ENCODE measurements at regions not wholly inside any gene's neighbourhood (a gene's known extent, or its start where the extent isn't known, plus 50 kb on each side); places are given as distances from the start of the nearest gene placed in this dataset.

- Histone ChIP-seq H3K27me3 (replicated peaks in 2 of 5; ENCODE audit: control insufficient read depth in 4 of 5, insufficient read depth in 5 of 5, low read length in 4 of 5) (no peaks in the 10 kb centered on the region), H3K27ac (ENCODE audit: insufficient read depth in 1 of 2, low read depth in 1 of 2, low read length in 2 of 2, poor library complexity in 1 of 2, severe bottlenecking in 2 of 2) (no peak overlapping the region), H3K36me3 (ENCODE audit: control insufficient read depth in 4 of 4, insufficient read depth in 4 of 4, low read length in 3 of 4) (no peaks in the 10 kb centered on the region), H3K4me1 (ENCODE audit: control extremely low read depth in 1 of 4, control insufficient read depth in 4 of 4, insufficient read depth in 4 of 4, low read length in 3 of 4) (no peaks in the 10 kb centered on the region), H3K9me3 (ENCODE audit: control extremely low read depth in 1 of 5, control insufficient read depth in 4 of 5, insufficient read depth in 2 of 5, low read depth in 1 of 5, low read length in 4 of 5) (no peaks in the 10 kb centered on the region), H3K4me3 (ENCODE audit: control insufficient read depth in 1 of 7, extremely low read depth in 1 of 7, insufficient read depth in 4 of 7, low read depth in 2 of 7, low read length in 6 of 7) (no peak overlapping the region)
- CTCF ChIA-PET: interaction anchor here (0.6 kb wide), 2 partner anchors 184 to 888 kb away, joined by 3 read pairs; no protein-coding TSS in a partner anchor
- WGBS (ENCODE audit: insufficient coverage): no CpG with 5 or more reads among the region's 1 CpG
- POLR2A ChIA-PET: no interaction called here
- DNase-seq: no peak
Observed at GRCh38 chr10:53236941-53237340, 464.4 kb upstream of the MBL2 start.

GRCh38 chr10:53233749-53234148 lies 461.2 kb upstream of the MBL2 start:
- H3K4me3 ChIP-seq (ENCODE audit: control insufficient read depth in 1 of 7, extremely low read depth in 1 of 7, insufficient read depth in 4 of 7, low read depth in 2 of 7, low read length in 6 of 7): no peak overlapping the region
- no peaks in the 10 kb centered on the region for H3K4me1 ChIP-seq (ENCODE audit: control extremely low read depth in 1 of 4, control insufficient read depth in 4 of 4, insufficient read depth in 4 of 4, low read length in 3 of 4)
- no peaks in the 10 kb centered on the region for H3K27me3 ChIP-seq (replicated peaks in 2 of 5; ENCODE audit: control insufficient read depth in 4 of 5, insufficient read depth in 5 of 5, low read length in 4 of 5)
- 60% methylated on average over 1 of the region's 1 CpG for WGBS (ENCODE audit: insufficient coverage)
- no peaks in the 10 kb centered on the region for H3K36me3 ChIP-seq (ENCODE audit: control insufficient read depth in 4 of 4, insufficient read depth in 4 of 4, low read length in 3 of 4)
- no peaks in the 10 kb centered on the region for H3K9me3 ChIP-seq (ENCODE audit: control extremely low read depth in 1 of 5, control insufficient read depth in 4 of 5, insufficient read depth in 2 of 5, low read depth in 1 of 5, low read length in 4 of 5)
- DNase-seq: no peak
- CTCF ChIA-PET: no interaction called here
- POLR2A ChIA-PET: no interaction called here
- H3K27ac ChIP-seq (ENCODE audit: insufficient read depth in 1 of 2, low read depth in 1 of 2, low read length in 2 of 2, poor library complexity in 1 of 2, severe bottlenecking in 2 of 2): no peak overlapping the region

GRCh38 chr10:53230651-53231050 lies 458.1 kb upstream of the MBL2 start:
- POLR2A ChIA-PET: no interaction called here
- H3K27ac ChIP-seq (ENCODE audit: insufficient read depth in 1 of 2, low read depth in 1 of 2, low read length in 2 of 2, poor library complexity in 1 of 2, severe bottlenecking in 2 of 2): no peak overlapping the region
- H3K9me3 ChIP-seq (ENCODE audit: control extremely low read depth in 1 of 5, control insufficient read depth in 4 of 5, insufficient read depth in 2 of 5, low read depth in 1 of 5, low read length in 4 of 5): no peaks in the 10 kb centered on the region
- H3K4me3 ChIP-seq (ENCODE audit: control insufficient read depth in 1 of 7, extremely low read depth in 1 of 7, insufficient read depth in 4 of 7, low read depth in 2 of 7, low read length in 6 of 7): no peak overlapping the region
- H3K36me3 ChIP-seq (ENCODE audit: control insufficient read depth in 4 of 4, insufficient read depth in 4 of 4, low read length in 3 of 4): no peaks in the 10 kb centered on the region
- CTCF ChIA-PET: no interaction called here
- no peaks in the 10 kb centered on the region for H3K27me3 ChIP-seq (replicated peaks in 2 of 5; ENCODE audit: control insufficient read depth in 4 of 5, insufficient read depth in 5 of 5, low read length in 4 of 5)
- no peak for DNase-seq
- no peaks in the 10 kb centered on the region for H3K4me1 ChIP-seq (ENCODE audit: control extremely low read depth in 1 of 4, control insufficient read depth in 4 of 4, insufficient read depth in 4 of 4, low read length in 3 of 4)
- WGBS (ENCODE audit: insufficient coverage): no CpG with 5 or more reads among the region's 2 CpGs

GRCh38 chr10:53223851-53224250 lies 451.3 kb upstream of the MBL2 start:
- H3K9me3 ChIP-seq (ENCODE audit: control extremely low read depth in 1 of 5, control insufficient read depth in 4 of 5, insufficient read depth in 2 of 5, low read depth in 1 of 5, low read length in 4 of 5): peaks cover 0 to 15% (median 7%) of the 10 kb centered on the region in 5 experiments
- no peaks in the 10 kb centered on the region for H3K4me1 ChIP-seq (ENCODE audit: control extremely low read depth in 1 of 4, control insufficient read depth in 4 of 4, insufficient read depth in 4 of 4, low read length in 3 of 4)
- H3K36me3 ChIP-seq (ENCODE audit: control insufficient read depth in 4 of 4, insufficient read depth in 4 of 4, low read length in 3 of 4): no peaks in the 10 kb centered on the region
- no peak for DNase-seq
- no peak overlapping the region for H3K4me3 ChIP-seq (ENCODE audit: control insufficient read depth in 1 of 7, extremely low read depth in 1 of 7, insufficient read depth in 4 of 7, low read depth in 2 of 7, low read length in 6 of 7)
- ChIA-PET CTCF (no interaction called here), POLR2A (no interaction called here)
- 90% methylated on average over 2 of the region's 2 CpGs for WGBS (ENCODE audit: insufficient coverage)
- H3K27ac ChIP-seq (ENCODE audit: insufficient read depth in 1 of 2, low read depth in 1 of 2, low read length in 2 of 2, poor library complexity in 1 of 2, severe bottlenecking in 2 of 2): no peak overlapping the region
- H3K27me3 ChIP-seq (replicated peaks in 2 of 5; ENCODE audit: control insufficient read depth in 4 of 5, insufficient read depth in 5 of 5, low read length in 4 of 5): no peaks in the 10 kb centered on the region

- Histone ChIP-seq H3K27ac (ENCODE audit: insufficient read depth in 1 of 2, low read depth in 1 of 2, low read length in 2 of 2, poor library complexity in 1 of 2, severe bottlenecking in 2 of 2) (no peak overlapping the region), H3K4me3 (ENCODE audit: control insufficient read depth in 1 of 7, extremely low read depth in 1 of 7, insufficient read depth in 4 of 7, low read depth in 2 of 7, low read length in 6 of 7) (no peak overlapping the region), H3K27me3 (replicated peaks in 2 of 5; ENCODE audit: control insufficient read depth in 4 of 5, insufficient read depth in 5 of 5, low read length in 4 of 5) (no peaks in the 10 kb centered on the region), H3K36me3 (ENCODE audit: control insufficient read depth in 4 of 4, insufficient read depth in 4 of 4, low read length in 3 of 4) (no peaks in the 10 kb centered on the region), H3K4me1 (ENCODE audit: control extremely low read depth in 1 of 4, control insufficient read depth in 4 of 4, insufficient read depth in 4 of 4, low read length in 3 of 4) (no peaks in the 10 kb centered on the region), H3K9me3 (ENCODE audit: control extremely low read depth in 1 of 5, control insufficient read depth in 4 of 5, insufficient read depth in 2 of 5, low read depth in 1 of 5, low read length in 4 of 5) (peaks cover 0 to 15% (median 7%) of the 10 kb centered on the region in 5 experiments)
- no peak for DNase-seq
- ChIA-PET POLR2A (no interaction called here), CTCF (no interaction called here)
- WGBS (ENCODE audit: insufficient coverage): 94% methylated on average over 5 of the region's 5 CpGs
Observed at GRCh38 chr10:53222806-53223205, 450.2 kb upstream of the MBL2 start.

GRCh38 chr10:53209944-53210611 lies 437.5 kb upstream of the MBL2 start:
- no peaks in the 10 kb centered on the region for H3K27me3 ChIP-seq (replicated peaks in 2 of 5; ENCODE audit: control insufficient read depth in 4 of 5, insufficient read depth in 5 of 5, low read length in 4 of 5)
- DNase-seq: peak; percentile 11 to 48 (median 35)
- 81% methylated on average over 4 of the region's 8 CpGs for WGBS (ENCODE audit: insufficient coverage)
- no peak overlapping the region for H3K27ac ChIP-seq (ENCODE audit: insufficient read depth in 1 of 2, low read depth in 1 of 2, low read length in 2 of 2, poor library complexity in 1 of 2, severe bottlenecking in 2 of 2)
- ChIA-PET POLR2A (no interaction called here), CTCF (interaction anchor here (1.0 to 1.1 kb wide), 2 partner anchors 16 to 1193 kb away, joined by 3 read pairs; no protein-coding TSS in a partner anchor)
- no peaks in the 10 kb centered on the region for H3K4me1 ChIP-seq (ENCODE audit: control extremely low read depth in 1 of 4, control insufficient read depth in 4 of 4, insufficient read depth in 4 of 4, low read length in 3 of 4)
- no peak overlapping the region for H3K4me3 ChIP-seq (ENCODE audit: control insufficient read depth in 1 of 7, extremely low read depth in 1 of 7, insufficient read depth in 4 of 7, low read depth in 2 of 7, low read length in 6 of 7)
- H3K36me3 ChIP-seq (ENCODE audit: control insufficient read depth in 4 of 4, insufficient read depth in 4 of 4, low read length in 3 of 4): no peaks in the 10 kb centered on the region
- H3K9me3 ChIP-seq (ENCODE audit: control extremely low read depth in 1 of 5, control insufficient read depth in 4 of 5, insufficient read depth in 2 of 5, low read depth in 1 of 5, low read length in 4 of 5): no peaks in the 10 kb centered on the region

GRCh38 chr10:53183733-53184132 lies 411.1 kb upstream of the MBL2 start:
- H3K4me1 ChIP-seq (ENCODE audit: control extremely low read depth in 1 of 4, control insufficient read depth in 4 of 4, insufficient read depth in 4 of 4, low read length in 3 of 4): no peaks in the 10 kb centered on the region
- ChIA-PET CTCF (no interaction called here), POLR2A (no interaction called here)
- H3K27ac ChIP-seq (ENCODE audit: insufficient read depth in 1 of 2, low read depth in 1 of 2, low read length in 2 of 2, poor library complexity in 1 of 2, severe bottlenecking in 2 of 2): no peak overlapping the region
- WGBS (ENCODE audit: insufficient coverage): no CpG with 5 or more reads among the region's 2 CpGs
- H3K4me3 ChIP-seq (ENCODE audit: control insufficient read depth in 1 of 7, extremely low read depth in 1 of 7, insufficient read depth in 4 of 7, low read depth in 2 of 7, low read length in 6 of 7): no peak overlapping the region
- peaks cover 0 to 8% (median 0%) of the 10 kb centered on the region in 5 experiments for H3K9me3 ChIP-seq (ENCODE audit: control extremely low read depth in 1 of 5, control insufficient read depth in 4 of 5, insufficient read depth in 2 of 5, low read depth in 1 of 5, low read length in 4 of 5)
- DNase-seq: no peak
- H3K27me3 ChIP-seq (replicated peaks in 2 of 5; ENCODE audit: control insufficient read depth in 4 of 5, insufficient read depth in 5 of 5, low read length in 4 of 5): no peaks in the 10 kb centered on the region
- no peaks in the 10 kb centered on the region for H3K36me3 ChIP-seq (ENCODE audit: control insufficient read depth in 4 of 4, insufficient read depth in 4 of 4, low read length in 3 of 4)

Measured in common myeloid progenitor, CD34-positive (primary cell).